Left lobe of liver (tissue), 2 donors: ENCODE measurements at regions not wholly inside any gene's neighbourhood (a gene's known extent, or its start where the extent isn't known, plus 50 kb on each side); places are given as distances from the start of the nearest gene placed in this dataset.

Experiments used
- ATAC-seq: fragments of 200-7000 bp; cut with Tn5 transposase; one replicate; pipeline ENCODE4 v1.9.1; 2020; ENCODE audit warnings: mild to moderate bottlenecking, moderate library complexity
- DNase-seq: peaks from one replicate; pipeline ENCODE4 v3.0.0-alpha.2; 2020; ENCODE audit warnings: low spot score
- donor health status: DM: no; HTN: no; CAD: no; lungs with moderate emphysema.
- donor health status: DM: no; HTN: yes; CAD: no.

GRCh38 chr5:152271420-152271819, 133.7 kb downstream of the NMUR2 start:
- ATAC-seq (peak; percentile 71), DNase-seq (no peak)

- ATAC-seq (no peak), DNase-seq (no peak)
Measured at GRCh38 chr5:152270096-152270495, 135.0 kb downstream of the NMUR2 start.

- no peak for ATAC-seq
- DNase-seq = no peak
Measured at GRCh38 chr5:152269533-152269932, 135.5 kb downstream of the NMUR2 start.

GRCh38 chr5:152264645-152265254, 140.3 kb downstream of the NMUR2 start:
- ATAC-seq = no peak

GRCh38 chr5:152262667-152263066, 142.4 kb downstream of the NMUR2 start:
- ATAC-seq (no peak), DNase-seq (no peak)

More at GRCh38 chr5:152264645-152265254, 140.3 kb downstream of the NMUR2 start:
- DNase-seq = no peak

GRCh38 chr5:152260940-152261339, 144.1 kb downstream of the NMUR2 start:
- DNase-seq (no peak), ATAC-seq (no peak)

GRCh38 chr5:152259702-152260101, 145.4 kb downstream of the NMUR2 start:
- no peak for DNase-seq
- ATAC-seq = no peak

GRCh38 chr5:152256580-152256979, 148.5 kb downstream of the NMUR2 start:
- ATAC-seq (no peak), DNase-seq (no peak)

- ATAC-seq (no peak), DNase-seq (no peak)
Measured at GRCh38 chr5:152255411-152255810, 149.7 kb downstream of the NMUR2 start.

- no peak for ATAC-seq
- DNase-seq = no peak
Measured at GRCh38 chr5:152247850-152248385, 157.2 kb downstream of the NMUR2 start.

- DNase-seq (no peak), ATAC-seq (peak; percentile 43)
Measured at GRCh38 chr5:152246401-152246800, 158.7 kb downstream of the NMUR2 start.

GRCh38 chr5:152237531-152237930, 167.5 kb downstream of the NMUR2 start:
- DNase-seq (no peak), ATAC-seq (no peak)

GRCh38 chr5:152226191-152226590, 178.9 kb downstream of the NMUR2 start:
- ATAC-seq (no peak), DNase-seq (no peak)

GRCh38 chr5:152221721-152222629, 183.1 kb downstream of the NMUR2 start:
- DNase-seq = no peak

GRCh38 chr5:152218694-152219093, 186.4 kb downstream of the NMUR2 start:
- ATAC-seq = no peak
- DNase-seq = no peak

More at GRCh38 chr5:152221721-152222629, 183.1 kb downstream of the NMUR2 start:
- no peak for ATAC-seq

GRCh38 chr5:152205804-152206203, 199.3 kb downstream of the NMUR2 start:
- ATAC-seq (no peak), DNase-seq (no peak)

- ATAC-seq = no peak
- no peak for DNase-seq
Measured at GRCh38 chr5:152202321-152202720, 202.8 kb downstream of the NMUR2 start.

GRCh38 chr5:152193391-152194107, 211.5 kb downstream of the NMUR2 start:
- ATAC-seq (no peak), DNase-seq (no peak)

GRCh38 chr5:152188251-152188650, 216.8 kb downstream of the NMUR2 start:
- ATAC-seq = peak; percentile 61
- no peak for DNase-seq

GRCh38 chr5:152187668-152188067, 217.4 kb downstream of the NMUR2 start:
- DNase-seq = no peak

GRCh38 chr5:152185547-152186245, 219.4 kb downstream of the NMUR2 start:
- DNase-seq (no peak), ATAC-seq (peak; percentile 43)

More at GRCh38 chr5:152187668-152188067, 217.4 kb downstream of the NMUR2 start:
- ATAC-seq = no peak
